ENCODE measurements at regions not wholly inside any gene's neighbourhood (a gene's known extent, or its start where the extent isn't known, plus 50 kb on each side); places are given as distances from the start of the nearest gene placed in this dataset.

DNA sequence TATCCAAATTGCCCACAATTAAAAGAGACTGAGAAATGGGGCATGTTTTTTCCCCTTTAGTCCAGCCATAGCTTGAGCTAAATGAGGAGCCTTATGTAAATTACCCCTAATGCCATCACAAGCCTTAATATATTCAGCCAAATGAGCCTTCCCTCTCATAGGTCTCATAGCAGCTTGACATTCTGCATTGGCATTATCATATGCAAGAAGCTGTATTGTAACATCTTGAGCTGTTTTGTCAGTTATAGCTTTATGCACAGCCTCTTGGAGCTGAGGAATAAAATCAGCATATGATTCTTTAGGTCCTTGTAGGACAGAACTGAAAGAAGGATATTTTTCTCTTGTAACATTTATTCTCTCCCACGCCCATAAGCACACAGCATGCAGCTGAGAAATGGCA, 153.2 kb downstream of the ZNF486 start:
- no peak for TF ChIP-seq POLR2A (IDR thresholded peaks at IDR 0.05)
- TF ChIP-seq, protein P1, sequence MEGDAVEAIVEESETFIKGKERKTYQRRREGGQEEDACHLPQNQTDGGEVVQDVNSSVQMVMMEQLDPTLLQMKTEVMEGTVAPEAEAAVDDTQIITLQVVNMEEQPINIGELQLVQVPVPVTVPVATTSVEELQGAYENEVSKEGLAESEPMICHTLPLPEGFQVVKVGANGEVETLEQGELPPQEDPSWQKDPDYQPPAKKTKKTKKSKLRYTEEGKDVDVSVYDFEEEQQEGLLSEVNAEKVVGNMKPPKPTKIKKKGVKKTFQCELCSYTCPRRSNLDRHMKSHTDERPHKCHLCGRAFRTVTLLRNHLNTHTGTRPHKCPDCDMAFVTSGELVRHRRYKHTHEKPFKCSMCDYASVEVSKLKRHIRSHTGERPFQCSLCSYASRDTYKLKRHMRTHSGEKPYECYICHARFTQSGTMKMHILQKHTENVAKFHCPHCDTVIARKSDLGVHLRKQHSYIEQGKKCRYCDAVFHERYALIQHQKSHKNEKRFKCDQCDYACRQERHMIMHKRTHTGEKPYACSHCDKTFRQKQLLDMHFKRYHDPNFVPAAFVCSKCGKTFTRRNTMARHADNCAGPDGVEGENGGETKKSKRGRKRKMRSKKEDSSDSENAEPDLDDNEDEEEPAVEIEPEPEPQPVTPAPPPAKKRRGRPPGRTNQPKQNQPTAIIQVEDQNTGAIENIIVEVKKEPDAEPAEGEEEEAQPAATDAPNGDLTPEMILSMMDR (IDR thresholded peaks at IDR 0.05) = no peak
- no peak for TF ChIP-seq POLR2AphosphoS5 (IDR thresholded peaks at IDR 0.05)
